ENCODE measurements at regions not wholly inside any gene's neighbourhood (a gene's known extent, or its start where the extent isn't known, plus 50 kb on each side); places are given as distances from the start of the nearest gene placed in this dataset.

DNA sequence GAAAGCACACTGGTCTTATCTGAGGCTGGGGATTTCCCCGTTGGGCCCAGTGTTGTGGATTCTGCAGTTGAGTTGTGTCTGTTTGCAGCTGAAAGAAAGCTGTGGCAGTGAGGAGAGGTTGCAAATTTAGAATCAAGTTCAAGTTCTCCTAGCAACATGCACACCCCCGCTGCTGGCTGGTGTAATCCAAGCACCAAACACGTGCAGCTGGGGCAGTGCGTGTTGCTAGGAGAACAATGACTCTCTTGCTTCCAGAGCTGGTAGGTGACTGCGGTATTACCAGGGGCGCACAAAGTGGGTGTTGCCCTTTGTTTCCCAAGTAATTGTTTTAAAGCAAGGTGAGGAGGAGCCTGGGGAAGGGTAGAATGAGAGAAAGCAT is 91.5 kb downstream of the IER5 start:
- no peak for TF ChIP-seq POLR2A (IDR thresholded peaks at IDR 0.05; ENCODE audit: low read depth, low read length)
- no peak for TF ChIP-seq POLR2AphosphoS5 (IDR thresholded peaks at IDR 0.05; ENCODE audit: low read depth, low read length)
- no peak for TF ChIP-seq SPI1 (IDR thresholded peaks at IDR 0.05; ENCODE audit: low read depth, low read length)
- no peak for TF ChIP-seq PAX5 (IDR thresholded peaks at IDR 0.05; ENCODE audit: insufficient read depth, low read length, severe bottlenecking)

All from GM12891 (cell line).